HG02798 (cell line): ENCODE measurements at regions not wholly inside any gene's neighbourhood (a gene's known extent, or its start where the extent isn't known, plus 50 kb on each side); places are given as distances from the start of the nearest gene placed in this dataset.
"Not testable (repeated sequence)": the region's sequence is repeated elsewhere in the genome, so short reads cannot be mapped to it uniquely, and the experiment has no call there.

ENCODE experiments used
- ATAC-seq: cut with Tn5 transposase; IDR thresholded peaks from one replicate; pipeline ENCODE4 v1.9.1; 2021; ENCODE audit warnings: mild to moderate bottlenecking; ENCODE audit not compliant: unreplicated experiment, poor library complexity

- ATAC-seq = no peak
These were observed 122.6 kb downstream of the INHBA start for GRCh38 chr7:41579961-41580935.

GRCh38 chr7:41578700-41579099 is 124.2 kb downstream of the INHBA start:
- no peak for ATAC-seq

- no peak for ATAC-seq
These were observed 126.7 kb downstream of the INHBA start for GRCh38 chr7:41576166-41576565.

- ATAC-seq = no peak
These were observed 128.5 kb downstream of the INHBA start for GRCh38 chr7:41574377-41574776.

GRCh38 chr7:41573862-41574261 is 129.0 kb downstream of the INHBA start:
- no peak for ATAC-seq

GRCh38 chr7:41573443-41573842 is 129.4 kb downstream of the INHBA start:
- no peak for ATAC-seq

- ATAC-seq = no peak
These were observed 129.9 kb downstream of the INHBA start for GRCh38 chr7:41573015-41573414.

- ATAC-seq = no peak
These were observed 131.3 kb downstream of the INHBA start for GRCh38 chr7:41571573-41571972.

- ATAC-seq = no peak
These were observed 132.1 kb downstream of the INHBA start for GRCh38 chr7:41570766-41571165.

GRCh38 chr7:41568135-41568534 is 134.8 kb downstream of the INHBA start:
- ATAC-seq = peak; percentile 66

- ATAC-seq = no peak
These were observed 135.2 kb downstream of the INHBA start for GRCh38 chr7:41567731-41568114.

- ATAC-seq = no peak
These were observed 135.7 kb downstream of the INHBA start for GRCh38 chr7:41567031-41567730.

GRCh38 chr7:41566581-41566980 is 136.3 kb downstream of the INHBA start:
- ATAC-seq = no peak

GRCh38 chr7:41565655-41566054 is 137.2 kb downstream of the INHBA start:
- ATAC-seq = no peak

- ATAC-seq = no peak
These were observed 143.5 kb downstream of the INHBA start for GRCh38 chr7:41559426-41559825.

- ATAC-seq = no peak
These were observed 148.4 kb downstream of the INHBA start for GRCh38 chr7:41554481-41554880.

GRCh38 chr7:41550046-41550445 is 152.8 kb downstream of the INHBA start:
- ATAC-seq = not testable (repeated sequence)

- no peak for ATAC-seq
These were observed 158.6 kb downstream of the INHBA start for GRCh38 chr7:41544241-41544640.

- ATAC-seq = no peak
These were observed 162.3 kb downstream of the INHBA start for GRCh38 chr7:41540601-41541000.

- ATAC-seq = no peak
These were observed 163.8 kb downstream of the INHBA start for GRCh38 chr7:41538810-41539724.
